DND-41 (cell line): ENCODE measurements at regions not wholly inside any gene's neighbourhood (a gene's known extent, or its start where the extent isn't known, plus 50 kb on each side); places are given as distances from the start of the nearest gene placed in this dataset.
"Not testable (repeated sequence)": the region's sequence is repeated elsewhere in the genome, so short reads cannot be mapped to it uniquely, and the experiment has no call there.

ENCODE experiments used
- CTCF ChIP-seq: IDR thresholded peaks from 2 replicates; pipeline ENCODE4 v1.5.1; 2012; ENCODE audit warnings: borderline replicate concordance, low read length, moderate library complexity, mild to moderate bottlenecking; ENCODE audit not compliant: poor library complexity, severe bottlenecking; ENCODE audit errors: extremely low read depth
- EZH2 ChIP-seq: IDR thresholded peaks from 3 replicates; pipeline ENCODE4 v1.6.1; 2012; ENCODE audit warnings: borderline replicate concordance, low read depth, mild to moderate bottlenecking, moderate library complexity, low read length, inconsistent platforms; ENCODE audit not compliant: severe bottlenecking

GRCh38 chr13:97770231-97770630 is 183.2 kb upstream of the IPO5 start:
- not testable (repeated sequence) for TF ChIP-seq CTCF, EZH2
